A673 (cell line): ENCODE measurements at regions not wholly inside any gene's neighbourhood (a gene's known extent, or its start where the extent isn't known, plus 50 kb on each side); places are given as distances from the start of the nearest gene placed in this dataset.

ENCODE experiments used
- CTCF ChIP-seq: fragments of 300-800, 200-600 bp; sonication (generic); conservative IDR thresholded peaks from 2 replicates; pipeline ENCODE4 v1.5.1; 2017; ENCODE audit warnings: low read depth, mild to moderate bottlenecking, antibody characterized with exemption, low read length, moderate library complexity, mixed read lengths
- EZH2 ChIP-seq: fragments of 200-600 bp; sonication (generic); IDR thresholded peaks from 2 replicates; pipeline ENCODE4 v1.6.1; 2017; ENCODE audit warnings: borderline replicate concordance, low read depth, mild to moderate bottlenecking, mixed read lengths, antibody characterized with exemption, low read length; ENCODE audit not compliant: poor library complexity, severe bottlenecking

GRCh38 chr18:11362856-11363255 is 213.5 kb upstream of the PIEZO2 start:
- TF ChIP-seq CTCF (no peak), EZH2 (no peak)
